Lower leg skin (tissue), 3 donors: ENCODE measurements at regions not wholly inside any gene's neighbourhood (a gene's known extent, or its start where the extent isn't known, plus 50 kb on each side); places are given as distances from the start of the nearest gene placed in this dataset.
"Not testable (repeated sequence)": the region's sequence is repeated elsewhere in the genome, so short reads cannot be mapped to it uniquely, and the experiment has no call there.

Source experiments
- CTCF ChIP-seq, 3 donors: fragments of 450-650 bp; IDR thresholded peaks; one replicate each; pipeline ENCODE4 v1.5.1; 2016; ENCODE audit warnings: antibody characterized with exemption in 3 of 3, mild to moderate bottlenecking in 3 of 3, moderate library complexity in 2 of 3
- POLR2A ChIP-seq, 2 donors: fragments of 450-650 bp; IDR thresholded peaks; one replicate each; pipeline ENCODE4 v1.6.1; 2016 to 2017; ENCODE audit warnings: antibody characterized with exemption in 2 of 2, mild to moderate bottlenecking in 1 of 2, moderate library complexity in 1 of 2

GRCh38 chr14:34049187-34049586, 98.3 kb upstream of the EGLN3 start:
- not testable (repeated sequence) for TF ChIP-seq CTCF, POLR2A (IDR thresholded peaks at IDR 0.05)
